Endothelial cell of umbilical vein (primary cell): ENCODE measurements at regions not wholly inside any gene's neighbourhood (a gene's known extent, or its start where the extent isn't known, plus 50 kb on each side); places are given as distances from the start of the nearest gene placed in this dataset.

Source experiments
- BruUV-seq: library from RNA; stranded (reverse); fragments of 400-500 nt; replicated peaks from 2 replicates; lab custom pipeline; 2021; lab: Mats Ljungman, UMichigan
- CTCF ChIA-PET: fragments of 300-600, 350-600 bp; sonication (Branson Sonifier 250); formaldehyde crosslinking; loops from one replicate; lab custom pipeline; 2021; ENCODE audit warnings: antibody characterized with exemption, inconsistent platforms; lab: Charles Lee
- POLR2A ChIA-PET: fragments of 300-600, 350-600 bp; sonication (Branson Sonifier 250); formaldehyde crosslinking; loops from one replicate; lab custom pipeline; 2021; ENCODE audit warnings: antibody characterized with exemption, inconsistent platforms; lab: Charles Lee
- DNase-seq: peaks from one replicate; pipeline ENCODE4 v3.0.0-alpha.2; 2011; ENCODE audit warnings: low read depth, low spot score
- FAIRE-seq: peaks from 2 replicates; lab custom pipeline; 2011; peaks lifted over from hg19 to GRCh38; lab: Jason Lieb, UNC
- H2AFZ ChIP-seq: 2 replicates; pipeline ENCODE4 v1.6.0; 2012; ENCODE audit warnings: low read depth, low read length, control low read depth, inconsistent platforms
- H3K27ac ChIP-seq: 2 replicates; pipeline ENCODE4 v1.5.1; 2011; ENCODE audit warnings: low read depth, mild to moderate bottlenecking, control low read depth, low read length, moderate library complexity; ENCODE audit not compliant: insufficient read depth
- H3K27me3 ChIP-seq, 2 experiments: 2 replicates each; pipeline versions ENCODE4 v1.6.0 to v1.6.1; 2011; ENCODE audit warnings: low read length in 2 of 2, mixed read lengths in 1 of 2; ENCODE audit not compliant: control insufficient read depth in 2 of 2, insufficient read depth in 2 of 2
- H3K36me3 ChIP-seq, 2 experiments: 2 replicates in 1 of 2; 3 replicates in 1 of 2; pipeline ENCODE4 v1.5.1; 2011; ENCODE audit warnings: low read length in 2 of 2, mild to moderate bottlenecking in 1 of 2, moderate library complexity in 1 of 2; ENCODE audit not compliant: control insufficient read depth in 2 of 2, insufficient read depth in 2 of 2; ENCODE audit errors: extremely low read depth in 1 of 2
- H3K4me1 ChIP-seq: 3 replicates; pipeline ENCODE4 v1.5.1; 2011; ENCODE audit warnings: mild to moderate bottlenecking, low read length; ENCODE audit not compliant: control insufficient read depth, insufficient read depth; ENCODE audit errors: extremely low read depth
- H3K4me2 ChIP-seq: 2 replicates; pipeline ENCODE4 v1.6.1; 2011; ENCODE audit warnings: low read length, control low read depth, mixed read lengths; ENCODE audit not compliant: insufficient read depth
- H3K4me3 ChIP-seq, 3 experiments: fragments of 200-600 bp in 1 of 3; sonication (generic), shearing (Covaris generic) in 1 of 3; replicated peaks in 1 of 3; 2 replicates each; pipeline ENCODE4 v1.5.1; 2011 to 2016; ENCODE audit warnings: control low read depth in 3 of 3, low read length in 3 of 3, mild to moderate bottlenecking in 2 of 3, inconsistent platforms in 1 of 3, low read depth in 1 of 3, moderate library complexity in 1 of 3; ENCODE audit not compliant: insufficient read depth in 1 of 3
- H3K79me2 ChIP-seq: 2 replicates; pipeline ENCODE4 v1.6.0; 2012; ENCODE audit warnings: low read length, inconsistent platforms; ENCODE audit not compliant: control insufficient read depth, insufficient read depth
- H3K9ac ChIP-seq: replicated peaks from 2 replicates; pipeline ENCODE3; 2011; ENCODE audit warnings: low read length, control low read depth; ENCODE audit not compliant: insufficient read depth; ENCODE audit errors: extremely low read depth
- H3K9me1 ChIP-seq: replicated peaks from 3 replicates; pipeline ENCODE4 v1.6.0; 2011; ENCODE audit warnings: mild to moderate bottlenecking, low read length; ENCODE audit not compliant: control insufficient read depth, insufficient read depth; ENCODE audit errors: extremely low read depth
- H3K9me3 ChIP-seq: replicated peaks from 2 replicates; pipeline ENCODE4 v1.5.1; 2012; ENCODE audit warnings: low read length, inconsistent platforms; ENCODE audit not compliant: control insufficient read depth, insufficient read depth
- H4K20me1 ChIP-seq: replicated peaks from 2 replicates; pipeline ENCODE3; 2011; ENCODE audit warnings: mild to moderate bottlenecking, low read length; ENCODE audit not compliant: control insufficient read depth, insufficient read depth; ENCODE audit errors: extremely low read depth
- CTCF ChIP-seq, 2 donors: IDR thresholded peaks; 1 replicate in 1 of 2; 2 replicates in 1 of 2; pipeline ENCODE4 v1.5.1; 2011; ENCODE audit warnings: low read length in 2 of 2, mild to moderate bottlenecking in 2 of 2, moderate library complexity in 2 of 2, control low read depth in 1 of 2, inconsistent platforms in 1 of 2, low read depth in 1 of 2; ENCODE audit not compliant: insufficient read depth in 1 of 2; ENCODE audit errors: extremely low read depth in 1 of 2
- EZH2 ChIP-seq: IDR thresholded peaks from 2 replicates; pipeline ENCODE4 v1.6.1; 2012; ENCODE audit warnings: borderline replicate concordance, low read depth, mild to moderate bottlenecking, moderate library complexity, low read length, inconsistent platforms; ENCODE audit not compliant: severe bottlenecking
- FOS ChIP-seq: IDR thresholded peaks from 2 replicates; pipeline ENCODE4 v1.6.1; 2011; ENCODE audit warnings: mild to moderate bottlenecking, low read length, moderate library complexity, borderline replicate concordance; ENCODE audit not compliant: insufficient read depth
- GATA2 ChIP-seq: IDR thresholded peaks from 2 replicates; pipeline ENCODE4 v1.7.0; 2011; ENCODE audit warnings: low read depth, mild to moderate bottlenecking, moderate library complexity, mixed read lengths, low read length; ENCODE audit not compliant: insufficient read length, insufficient read depth
- JUN ChIP-seq: IDR thresholded peaks from 2 replicates; pipeline ENCODE4 v1.6.1; 2011; ENCODE audit warnings: borderline replicate concordance, low read depth; ENCODE audit not compliant: insufficient read length, insufficient read depth
- MAX ChIP-seq: IDR thresholded peaks from 2 replicates; pipeline ENCODE4 v1.6.1; 2011; ENCODE audit not compliant: insufficient read depth, insufficient read length
- MYC ChIP-seq: IDR thresholded peaks from one replicate; pipeline ENCODE4 v1.6.1; 2011; ENCODE audit warnings: mild to moderate bottlenecking, low read depth, low read length
- POLR2A ChIP-seq: IDR thresholded peaks from 2 replicates; pipeline ENCODE4 v1.6.1; 2012; ENCODE audit warnings: low read depth, mild to moderate bottlenecking, control low read depth, low read length
- POLR2AphosphoS5 ChIP-seq: IDR thresholded peaks from 2 replicates; pipeline ENCODE4 v1.6.1; 2012; ENCODE audit warnings: low read depth, mild to moderate bottlenecking, control low read depth, low read length, moderate library complexity; ENCODE audit not compliant: insufficient read depth
- dilution Hi-C: fragments of 300-500 bp; cut with MboI; formaldehyde crosslinking; loops from one replicate; pipeline ENCODE4 v1.15.0; 2019; ENCODE audit warnings: low sequenced_read_pairs; ENCODE audit not compliant: extremely low pct_ligation_motif_present
- intact Hi-C: fragments of 100-400 bp; cut with micrococcal nuclease; formaldehyde crosslinking; loops from one replicate; pipeline ENCODE4 v1.10.0; 2022

- H3K36me3 ChIP-seq: no peaks in the 10 kb centered on the region
- no TSS peak for BruUV-seq
- intact Hi-C loops (no loop called here), dilution Hi-C loops (no loop called here)
- H3K4me2 ChIP-seq: no peak overlapping the region
- H3K27me3 ChIP-seq: no peaks in the 10 kb centered on the region
- DNase-seq: no peak
- no peaks in the 10 kb centered on the region for H4K20me1 ChIP-seq
- no peak for TF ChIP-seq MYC
- TF ChIP-seq POLR2A: no peak
- TF ChIP-seq JUN: no peak
- no peak for TF ChIP-seq FOS
- TF ChIP-seq GATA2: no peak
- TF ChIP-seq POLR2AphosphoS5: no peak
- TF ChIP-seq MAX: no peak
- no peak for TF ChIP-seq EZH2
- no peak for TF ChIP-seq CTCF (IDR thresholded peaks at IDR 0.05; ENCODE audit: extremely low read depth in 1 of 2, insufficient read depth in 1 of 2, low read depth in 1 of 2, low read length in 2 of 2)
- H3K27ac ChIP-seq: no peak overlapping the region
- no peak overlapping the region for H3K4me3 ChIP-seq
- H3K4me1 ChIP-seq: no peaks in the 10 kb centered on the region
- no peak overlapping the region for H3K9ac ChIP-seq
- ChIA-PET CTCF (no interaction called here), POLR2A (no interaction called here)
- H3K79me2 ChIP-seq: no peaks in the 10 kb centered on the region
- no peaks in the 10 kb centered on the region for H3K9me1 ChIP-seq
- H3K9me3 ChIP-seq: peaks cover 2% of the 10 kb centered on the region
- FAIRE-seq: no peak
- no peak overlapping the region for H2AFZ ChIP-seq
Observed at GRCh38 chr2:4980995-4981394, 711.2 kb upstream of the SOX11 start.
